HG03066 (cell line): ENCODE measurements at regions not wholly inside any gene's neighbourhood (a gene's known extent, or its start where the extent isn't known, plus 50 kb on each side); places are given as distances from the start of the nearest gene placed in this dataset.

Experiments used
- ATAC-seq: cut with Tn5 transposase; IDR thresholded peaks from one replicate; pipeline ENCODE4 v1.9.1; 2021; ENCODE audit warnings: low read depth; ENCODE audit not compliant: unreplicated experiment

- no peak for ATAC-seq
Observed at GRCh38 chr12:63321373-63321772, 170.4 kb upstream of the AVPR1A start.

GRCh38 chr12:63319936-63320633 is 169.1 kb upstream of the AVPR1A start:
- no peak for ATAC-seq

- ATAC-seq: peak; percentile 73
Observed at GRCh38 chr12:63319386-63319785, 168.4 kb upstream of the AVPR1A start.

- ATAC-seq: no peak
Observed at GRCh38 chr12:63318933-63319332, 167.9 kb upstream of the AVPR1A start.

- no peak for ATAC-seq
Observed at GRCh38 chr12:63318313-63318712, 167.3 kb upstream of the AVPR1A start.

- no peak for ATAC-seq
Observed at GRCh38 chr12:63317880-63318279, 166.9 kb upstream of the AVPR1A start.

GRCh38 chr12:63317286-63317846 is 166.4 kb upstream of the AVPR1A start:
- ATAC-seq: no peak

GRCh38 chr12:63313139-63313538 is 162.1 kb upstream of the AVPR1A start:
- no peak for ATAC-seq

- ATAC-seq: no peak
Observed at GRCh38 chr12:63308671-63309070, 157.7 kb upstream of the AVPR1A start.

GRCh38 chr12:63307849-63308248 is 156.8 kb upstream of the AVPR1A start:
- no peak for ATAC-seq

- ATAC-seq: no peak
Observed at GRCh38 chr12:63305901-63306875, 155.2 kb upstream of the AVPR1A start.

GRCh38 chr12:63304887-63305316 is 153.9 kb upstream of the AVPR1A start:
- no peak for ATAC-seq

- peak; percentile 22 for ATAC-seq
Observed at GRCh38 chr12:63302941-63303536, 152.0 kb upstream of the AVPR1A start.

GRCh38 chr12:63302269-63302940 is 151.4 kb upstream of the AVPR1A start:
- peak; percentile 71 for ATAC-seq

GRCh38 chr12:63301311-63301710 is 150.3 kb upstream of the AVPR1A start:
- ATAC-seq: no peak

- no peak for ATAC-seq
Observed at GRCh38 chr12:63298386-63298930, 147.5 kb upstream of the AVPR1A start.

- ATAC-seq: peak; percentile 91
Observed at GRCh38 chr12:63294327-63294632, 143.3 kb upstream of the AVPR1A start.

- ATAC-seq: no peak
Observed at GRCh38 chr12:63292471-63293221, 141.6 kb upstream of the AVPR1A start.

- peak; percentile 78 for ATAC-seq
Observed at GRCh38 chr12:63276537-63277365, 125.8 kb upstream of the AVPR1A start.
